ENCODE measurements at regions not wholly inside any gene's neighbourhood (a gene's known extent, or its start where the extent isn't known, plus 50 kb on each side); places are given as distances from the start of the nearest gene placed in this dataset.

DNA sequence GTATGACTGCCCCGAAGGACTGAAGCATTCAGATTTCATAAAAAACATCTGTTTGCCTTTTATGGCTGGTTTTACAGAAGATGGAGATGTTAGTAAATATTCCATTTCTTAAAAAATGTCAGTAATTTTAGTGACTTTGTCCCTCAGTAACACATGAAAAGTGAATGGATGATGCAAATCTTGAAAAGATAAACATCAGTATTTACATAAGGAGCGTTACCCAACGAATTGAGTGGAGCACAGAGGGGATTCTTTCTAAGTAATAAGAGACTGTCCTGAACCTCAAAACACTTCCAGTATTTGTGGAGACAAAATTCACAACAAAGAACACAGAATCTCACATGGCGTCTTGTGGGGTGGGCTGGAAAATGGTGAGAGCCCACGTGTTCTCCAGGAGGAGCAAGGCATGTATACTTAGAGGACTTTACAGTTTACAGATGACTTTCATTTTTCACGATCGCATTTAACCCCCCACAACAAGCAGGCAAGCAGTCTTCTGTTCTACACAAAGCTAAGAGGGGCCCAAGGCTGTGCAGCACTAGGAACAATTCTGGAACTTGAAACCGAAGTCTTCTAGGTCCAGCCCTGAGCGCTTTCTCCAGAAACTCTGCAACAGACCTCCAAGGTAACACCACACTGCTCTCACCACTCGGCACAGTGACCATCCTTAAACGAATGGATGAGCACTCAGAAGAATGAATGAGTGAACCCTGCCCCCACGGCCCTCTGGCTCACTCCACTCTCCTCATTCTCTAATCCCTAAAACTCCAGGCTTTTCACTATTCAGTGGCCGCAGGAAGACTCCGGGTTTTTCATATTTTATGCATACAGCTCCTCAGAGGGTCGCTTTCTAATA is 709.8 kb downstream of the UQCRFS1 start:
- no peak overlapping the region for H3K27ac ChIP-seq (replicated peaks; ENCODE audit: low read length)
- no peaks in the 10 kb centered on the region for H3K27me3 ChIP-seq (ENCODE audit: control insufficient read depth in 3 of 3, insufficient read depth in 3 of 3, low read depth in 1 of 3, low read length in 3 of 3)
- no peak overlapping the region for H3K23ac ChIP-seq (ENCODE audit: low read depth, low read length, poor library complexity)
- H3K9me3 ChIP-seq (replicated peaks in 1 of 2; ENCODE audit: control insufficient read depth in 2 of 2, insufficient read depth in 1 of 2, low read depth in 1 of 2, low read length in 2 of 2), result no peaks in the 10 kb centered on the region
- no peaks in the 10 kb centered on the region for H3K79me1 ChIP-seq (ENCODE audit: low read depth, low read length)
- H2AK5ac ChIP-seq (ENCODE audit: low read depth, low read length), result no peak overlapping the region
- no peak overlapping the region for H2BK120ac ChIP-seq (ENCODE audit: low read depth, low read length)
- no peak overlapping the region for H3K4ac ChIP-seq (ENCODE audit: low read length)
- no peak overlapping the region for H2BK12ac ChIP-seq (ENCODE audit: low read length)
- H3K9ac ChIP-seq (ENCODE audit: low read depth, low read length, poor library complexity), result no peak overlapping the region
- peaks cover 0 to 9% of the 10 kb centered on the region in 2 donors for H3K4me1 ChIP-seq (ENCODE audit: control insufficient read depth in 2 of 2, insufficient read depth in 1 of 2, low read depth in 1 of 2, low read length in 2 of 2)
- no peaks in the 10 kb centered on the region for H3K36me3 ChIP-seq (replicated peaks in 1 of 2; ENCODE audit: control insufficient read depth in 2 of 2, insufficient read depth in 2 of 2, low read length in 2 of 2)
- no peak overlapping the region for H2BK5ac ChIP-seq (ENCODE audit: low read length)
- H3K4me3 ChIP-seq (ENCODE audit: low read length in 2 of 2), result no peak overlapping the region
- no peak for DNase-seq (ENCODE audit: low spot score)
- no peak overlapping the region for H2AFZ ChIP-seq (ENCODE audit: low read length)
- H4K8ac ChIP-seq (ENCODE audit: low read depth, low read length), result no peak overlapping the region
- no CpG with 5 or more reads among the region's 15 CpGs for WGBS, 2 donors (ENCODE audit: extremely low coverage in 2 of 2, insufficient read length in 2 of 2, insufficient replicate concordance in 1 of 2)
- H2BK15ac ChIP-seq (ENCODE audit: low read length), result no peak overlapping the region
- H4K91ac ChIP-seq (ENCODE audit: low read depth, low read length, poor library complexity), result no peak overlapping the region
- H3K14ac ChIP-seq (ENCODE audit: low read length), result no peak overlapping the region
- H3K18ac ChIP-seq (ENCODE audit: low read length), result no peak overlapping the region
- H3K4me2 ChIP-seq (ENCODE audit: insufficient read depth, low read length, poor library complexity, severe bottlenecking), result no peak overlapping the region

- H4K91ac ChIP-seq (ENCODE audit: low read depth, low read length, poor library complexity), result no peak overlapping the region
- H3K14ac ChIP-seq (ENCODE audit: low read length), result no peak overlapping the region
- no peak overlapping the region for H3K23ac ChIP-seq (ENCODE audit: low read depth, low read length, poor library complexity)
- H3K4ac ChIP-seq (ENCODE audit: low read length), result no peak overlapping the region
- H3K9me3 ChIP-seq (replicated peaks in 1 of 2; ENCODE audit: control insufficient read depth in 2 of 2, insufficient read depth in 1 of 2, low read depth in 1 of 2, low read length in 2 of 2), result no peaks in the 10 kb centered on the region
- no peak overlapping the region for H2BK15ac ChIP-seq (ENCODE audit: low read length)
- DNase-seq (ENCODE audit: low spot score), result no peak
- H3K9ac ChIP-seq (ENCODE audit: low read depth, low read length, poor library complexity), result no peak overlapping the region
- H3K27ac ChIP-seq (replicated peaks; ENCODE audit: low read length), result no peak overlapping the region
- no peak overlapping the region for H3K4me3 ChIP-seq (ENCODE audit: low read length in 2 of 2)
- H3K18ac ChIP-seq (ENCODE audit: low read length), result no peak overlapping the region
- no peak overlapping the region for H2BK120ac ChIP-seq (ENCODE audit: low read depth, low read length)
- H2AFZ ChIP-seq (ENCODE audit: low read length), result no peak overlapping the region
- H2BK12ac ChIP-seq (ENCODE audit: low read length), result no peak overlapping the region
- H3K36me3 ChIP-seq (replicated peaks in 1 of 2; ENCODE audit: control insufficient read depth in 2 of 2, insufficient read depth in 2 of 2, low read length in 2 of 2), result no peaks in the 10 kb centered on the region
- H2BK5ac ChIP-seq (ENCODE audit: low read length), result no peak overlapping the region
- H3K4me1 ChIP-seq (ENCODE audit: control insufficient read depth in 2 of 2, insufficient read depth in 1 of 2, low read depth in 1 of 2, low read length in 2 of 2), result peaks cover 0 to 10% of the 10 kb centered on the region in 2 donors
- H4K8ac ChIP-seq (ENCODE audit: low read depth, low read length), result no peak overlapping the region
- no peaks in the 10 kb centered on the region for H3K27me3 ChIP-seq (ENCODE audit: control insufficient read depth in 3 of 3, insufficient read depth in 3 of 3, low read depth in 1 of 3, low read length in 3 of 3)
- H3K4me2 ChIP-seq (ENCODE audit: insufficient read depth, low read length, poor library complexity, severe bottlenecking), result no peak overlapping the region
- WGBS, 2 donors (ENCODE audit: extremely low coverage in 2 of 2, insufficient read length in 2 of 2, insufficient replicate concordance in 1 of 2), result no CpG with 5 or more reads among the region's 3 CpGs
- no peaks in the 10 kb centered on the region for H3K79me1 ChIP-seq (ENCODE audit: low read depth, low read length)
- no peak overlapping the region for H2AK5ac ChIP-seq (ENCODE audit: low read depth, low read length)
Observed at GRCh38 chr19:28501976-28502375, 711.0 kb downstream of the UQCRFS1 start.

DNA sequence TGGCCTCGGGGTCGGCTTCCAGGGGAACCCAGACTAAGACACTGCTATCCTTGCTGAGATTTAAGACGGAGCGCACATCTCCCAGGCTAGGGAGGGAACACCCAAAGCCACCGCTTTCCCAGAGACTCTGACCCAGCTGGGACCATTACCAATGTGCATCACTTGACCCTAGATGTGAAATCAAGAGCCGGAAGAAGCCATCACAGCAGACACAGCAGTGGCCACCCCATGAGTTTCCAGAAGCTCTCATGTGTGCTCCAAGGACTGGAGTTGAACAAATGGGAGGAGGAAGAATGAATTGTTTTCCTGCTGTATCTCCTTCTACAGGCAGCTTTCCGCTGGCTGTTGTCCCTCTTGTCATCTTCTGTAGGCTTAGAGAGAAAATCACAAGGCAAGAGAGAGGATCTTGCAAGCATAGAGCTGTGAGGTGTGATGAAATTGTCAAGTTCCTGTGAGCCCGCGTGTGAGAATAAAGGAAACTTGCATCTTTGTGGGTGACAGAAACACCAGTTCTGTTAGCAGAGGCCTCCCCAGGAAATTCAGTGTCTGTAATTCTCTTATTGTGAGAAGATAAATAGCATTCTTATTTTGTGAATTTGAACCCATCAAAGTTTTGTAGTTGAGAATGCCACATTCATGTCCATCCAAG is 711.8 kb downstream of the UQCRFS1 start:
- H3K79me1 ChIP-seq (ENCODE audit: low read depth, low read length), result no peaks in the 10 kb centered on the region
- H3K9me3 ChIP-seq (replicated peaks in 1 of 2; ENCODE audit: control insufficient read depth in 2 of 2, insufficient read depth in 1 of 2, low read depth in 1 of 2, low read length in 2 of 2), result no peaks in the 10 kb centered on the region
- H2BK5ac ChIP-seq (ENCODE audit: low read length), result no peak overlapping the region
- H2BK15ac ChIP-seq (ENCODE audit: low read length), result no peak overlapping the region
- H3K27me3 ChIP-seq (ENCODE audit: control insufficient read depth in 3 of 3, insufficient read depth in 3 of 3, low read depth in 1 of 3, low read length in 3 of 3), result no peaks in the 10 kb centered on the region
- WGBS, 2 donors (ENCODE audit: extremely low coverage in 2 of 2, insufficient read length in 2 of 2, insufficient replicate concordance in 1 of 2), result no CpG with 5 or more reads among the region's 9 CpGs
- H3K9ac ChIP-seq (ENCODE audit: low read depth, low read length, poor library complexity), result no peak overlapping the region
- DNase-seq (ENCODE audit: low spot score), result no peak
- no peak overlapping the region for H3K23ac ChIP-seq (ENCODE audit: low read depth, low read length, poor library complexity)
- no peak overlapping the region for H2AK5ac ChIP-seq (ENCODE audit: low read depth, low read length)
- no peak overlapping the region for H3K4me3 ChIP-seq (ENCODE audit: low read length in 2 of 2)
- H3K4me1 ChIP-seq (ENCODE audit: control insufficient read depth in 2 of 2, insufficient read depth in 1 of 2, low read depth in 1 of 2, low read length in 2 of 2), result peaks cover 0 to 11% of the 10 kb centered on the region in 2 donors
- no peaks in the 10 kb centered on the region for H3K36me3 ChIP-seq (replicated peaks in 1 of 2; ENCODE audit: control insufficient read depth in 2 of 2, insufficient read depth in 2 of 2, low read length in 2 of 2)
- H3K4ac ChIP-seq (ENCODE audit: low read length), result no peak overlapping the region
- H3K27ac ChIP-seq (replicated peaks; ENCODE audit: low read length), result no peak overlapping the region
- no peak overlapping the region for H3K14ac ChIP-seq (ENCODE audit: low read length)
- peak overlapping the region; percentile 31 for H3K18ac ChIP-seq (ENCODE audit: low read length)
- H2AFZ ChIP-seq (ENCODE audit: low read length), result no peak overlapping the region
- H3K4me2 ChIP-seq (ENCODE audit: insufficient read depth, low read length, poor library complexity, severe bottlenecking), result no peak overlapping the region
- H2BK12ac ChIP-seq (ENCODE audit: low read length), result no peak overlapping the region
- no peak overlapping the region for H2BK120ac ChIP-seq (ENCODE audit: low read depth, low read length)
- H4K8ac ChIP-seq (ENCODE audit: low read depth, low read length), result no peak overlapping the region
- H4K91ac ChIP-seq (ENCODE audit: low read depth, low read length, poor library complexity), result no peak overlapping the region

DNA sequence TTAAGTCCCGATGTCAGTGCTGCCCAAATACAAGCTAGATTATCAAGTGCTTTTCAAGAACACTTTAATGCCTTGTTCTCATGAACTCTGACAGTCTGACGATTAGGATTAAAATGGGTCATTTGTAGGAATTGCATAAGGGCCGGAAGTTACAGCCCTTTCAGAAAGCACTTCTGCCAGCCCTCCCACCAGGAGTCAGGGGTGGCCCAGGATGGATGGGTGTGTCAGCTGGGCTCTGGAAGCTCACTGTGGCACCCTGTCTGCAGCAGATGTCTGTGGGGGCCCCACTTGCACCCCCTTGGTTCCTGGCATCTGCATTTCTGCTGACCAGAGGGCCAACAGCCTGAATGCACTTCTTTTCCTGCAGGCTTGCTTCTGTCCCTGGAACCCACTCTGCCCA is 712.7 kb downstream of the UQCRFS1 start:
- WGBS, 2 donors (ENCODE audit: extremely low coverage in 2 of 2, insufficient read length in 2 of 2, insufficient replicate concordance in 1 of 2), result no CpG with 5 or more reads among the region's 3 CpGs
- H3K4ac ChIP-seq (ENCODE audit: low read length), result no peak overlapping the region

More for the DNA sequence above, 712.7 kb downstream of the UQCRFS1 start:
- Histone ChIP-seq H3K79me1 (ENCODE audit: low read depth, low read length) (no peaks in the 10 kb centered on the region), H2BK120ac (ENCODE audit: low read depth, low read length) (no peak overlapping the region), H2AFZ (ENCODE audit: low read length) (no peak overlapping the region), H3K36me3 (replicated peaks in 1 of 2; ENCODE audit: control insufficient read depth in 2 of 2, insufficient read depth in 2 of 2, low read length in 2 of 2) (no peaks in the 10 kb centered on the region), H2BK12ac (ENCODE audit: low read length) (no peak overlapping the region), H3K4me1 (ENCODE audit: control insufficient read depth in 2 of 2, insufficient read depth in 1 of 2, low read depth in 1 of 2, low read length in 2 of 2) (peaks cover 0 to 11% of the 10 kb centered on the region in 2 donors), H2BK5ac (ENCODE audit: low read length) (no peak overlapping the region), H4K8ac (ENCODE audit: low read depth, low read length) (no peak overlapping the region), H3K4me2 (ENCODE audit: insufficient read depth, low read length, poor library complexity, severe bottlenecking) (no peak overlapping the region), H3K27ac (replicated peaks; ENCODE audit: low read length) (no peak overlapping the region), H2BK15ac (ENCODE audit: low read length) (no peak overlapping the region), H2AK5ac (ENCODE audit: low read depth, low read length) (no peak overlapping the region), H3K27me3 (ENCODE audit: control insufficient read depth in 3 of 3, insufficient read depth in 3 of 3, low read depth in 1 of 3, low read length in 3 of 3) (no peaks in the 10 kb centered on the region), H3K14ac (ENCODE audit: low read length) (no peak overlapping the region), H3K9ac (ENCODE audit: low read depth, low read length, poor library complexity) (no peak overlapping the region), H3K23ac (ENCODE audit: low read depth, low read length, poor library complexity) (no peak overlapping the region), H4K91ac (ENCODE audit: low read depth, low read length, poor library complexity) (no peak overlapping the region), H3K9me3 (replicated peaks in 1 of 2; ENCODE audit: control insufficient read depth in 2 of 2, insufficient read depth in 1 of 2, low read depth in 1 of 2, low read length in 2 of 2) (no peaks in the 10 kb centered on the region), H3K18ac (ENCODE audit: low read length) (no peak overlapping the region), H3K4me3 (ENCODE audit: low read length in 2 of 2) (no peak overlapping the region)
- DNase-seq (ENCODE audit: low spot score), result no peak

All from neuronal stem cell (in vitro differentiated cells).